ENCODE measurements at regions not wholly inside any gene's neighbourhood (a gene's known extent, or its start where the extent isn't known, plus 50 kb on each side); places are given as distances from the start of the nearest gene placed in this dataset. TPM values are rescaled to one million over a fixed set of nuclear protein-coding genes. Genes with fewer than 3 reads are reported as not detected.

Small RNA genes in the stretch of these regions (small RNA-seq; reads per million reads assigned to genes)
- gene AC010350.1, result not detected

Measured in HT1080 (cell line).